ENCODE measurements at regions not wholly inside any gene's neighbourhood (a gene's known extent, or its start where the extent isn't known, plus 50 kb on each side); places are given as distances from the start of the nearest gene placed in this dataset.

- TF ChIP-seq SIN3B (IDR thresholded peaks at IDR 0.05; ENCODE audit: low read length): no peak
- TF ChIP-seq ZNF552 (CRISPR knock-in tag; IDR thresholded peaks at IDR 0.05; ENCODE audit: borderline replicate concordance): no peak
- TF ChIP-seq MLX (CRISPR knock-in tag; IDR thresholded peaks at IDR 0.05): no peak
- TF ChIP-seq SMC3 (IDR thresholded peaks at IDR 0.05; ENCODE audit: low read length): no peak
- TF ChIP-seq HMG20A (CRISPR knock-in tag; IDR thresholded peaks at IDR 0.05; ENCODE audit: borderline replicate concordance): no peak
- TF ChIP-seq EHMT2 (IDR thresholded peaks at IDR 0.05; ENCODE audit: borderline replicate concordance, low read depth, low read length): no peak
- no peak for TF ChIP-seq ZMYM4 (CRISPR knock-in tag; IDR thresholded peaks at IDR 0.05)
- TF ChIP-seq MIER2 (CRISPR knock-in tag; IDR thresholded peaks at IDR 0.05): no peak
- no peak for TF ChIP-seq PCBP1 (IDR thresholded peaks at IDR 0.05; ENCODE audit: borderline replicate concordance, low read depth, low read length)
- TF ChIP-seq POLR2AphosphoS5 (IDR thresholded peaks at IDR 0.05; ENCODE audit: low read depth, low read length): no peak
- TF ChIP-seq E2F1 (CRISPR knock-in tag; IDR thresholded peaks at IDR 0.05): no peak
- no peak for TF ChIP-seq ZNF33A (CRISPR knock-in tag; IDR thresholded peaks at IDR 0.05; ENCODE audit: borderline replicate concordance)
- TF ChIP-seq LCORL (IDR thresholded peaks at IDR 0.05): no peak
- no peak for TF ChIP-seq LCORL (CRISPR knock-in tag; IDR thresholded peaks at IDR 0.05)
- no peak for TF ChIP-seq ZNF788 (CRISPR knock-in tag; IDR thresholded peaks at IDR 0.05; ENCODE audit: borderline replicate concordance)
- TF ChIP-seq ATRX (CRISPR knock-in tag; IDR thresholded peaks at IDR 0.05; ENCODE audit: borderline replicate concordance): no peak
- no peak for TF ChIP-seq ZNF501 (CRISPR knock-in tag; IDR thresholded peaks at IDR 0.05)
- TF ChIP-seq TBX2 (CRISPR knock-in tag; IDR thresholded peaks at IDR 0.05; ENCODE audit: borderline replicate concordance): no peak
- no peak for TF ChIP-seq THYN1 (CRISPR knock-in tag; IDR thresholded peaks at IDR 0.05; ENCODE audit: borderline replicate concordance, low read depth)
- no peak for FAIRE-seq
- Histone ChIP-seq H3K27ac (ENCODE audit: extremely low read length, insufficient read depth, low read length) (no peak overlapping the region), H3K36me3 (replicated peaks in 1 of 2; ENCODE audit: control insufficient read depth in 1 of 2, insufficient read depth in 2 of 2, low read length in 2 of 2) (peaks cover 0 to 18% of the 10 kb centered on the region in 2 experiments; a peak in 2 of 5 replicates), H3K4me2 (ENCODE audit: low read depth, low read length) (no peak overlapping the region), H3K79me2 (ENCODE audit: insufficient read depth, low read length) (no peaks in the 10 kb centered on the region), H4K20me1 (ENCODE audit: insufficient read depth, low read length) (no peaks in the 10 kb centered on the region), H3K9ac (ENCODE audit: insufficient read depth, low read depth, low read length) (no peak overlapping the region), H3K4me1 (ENCODE audit: insufficient read depth, low read length) (no peaks in the 10 kb centered on the region), H3K27me3 (ENCODE audit: control insufficient read depth in 1 of 2, insufficient read depth in 2 of 2, low read length in 2 of 2) (no peaks in the 10 kb centered on the region), H3K4me3 (replicated peaks in 1 of 3; ENCODE audit: insufficient read depth in 1 of 3, low read depth in 2 of 3, low read length in 3 of 3) (no peak overlapping the region), H2AFZ (ENCODE audit: low read length) (no peak overlapping the region), H3K9me3 (ENCODE audit: low read length) (peaks cover 13% of the 10 kb centered on the region)
- POLR2A ChIA-PET: no interaction called here
- in situ Hi-C loops (cut with HindIII; ENCODE audit: extremely low pct_ligation_motif_present, low pct_unique_long_range_greater_than_20kb) (no loop called here), intact Hi-C loops (cut with micrococcal nuclease; ENCODE audit: unreplicated experiment) (no loop called here)
- no peak for DNase-seq (ENCODE audit: low spot score)
- no peak for ATAC-seq
- no TSS peak for BruUV-seq (replicated peaks)
- CTCF ChIA-PET (ENCODE audit: low intra/inter-chr PET ratio, low total read pairs): no interaction called here
- 93% methylated on average over 5 of the region's 5 CpGs for WGBS (ENCODE audit: low lambda C conversion rate)
Measured at GRCh38 chr2:39584283-39584965, 81.3 kb upstream of the TMEM178A start.
